ENCODE measurements at regions not wholly inside any gene's neighbourhood (a gene's known extent, or its start where the extent isn't known, plus 50 kb on each side); places are given as distances from the start of the nearest gene placed in this dataset.

- no peak for DNase-seq (ENCODE audit: low read depth)
- 0 out of 2 replicates have a peak, but pooled peaks have one; percentile 21 for TF ChIP-seq CTCF (IDR thresholded peaks at IDR 0.05; ENCODE audit: control insufficient read depth, extremely low read depth, insufficient read depth)
- H3K4me3 ChIP-seq (ENCODE audit: low read depth, low read length), result no peak overlapping the region
Measured at GRCh38 chr17:79183293-79184158, 108.9 kb downstream of the ENGASE start.

GRCh38 chr17:79183043-79183292, 108.3 kb downstream of the ENGASE start:
- DNase-seq (ENCODE audit: low read depth), result no peak
- no peak for TF ChIP-seq CTCF (IDR thresholded peaks at IDR 0.05; ENCODE audit: control insufficient read depth, extremely low read depth, insufficient read depth)
- no peak overlapping the region for H3K4me3 ChIP-seq (ENCODE audit: low read depth, low read length)

GRCh38 chr17:79182176-79183042, 107.8 kb downstream of the ENGASE start:
- no peak overlapping the region for H3K4me3 ChIP-seq (ENCODE audit: low read depth, low read length)
- no peak for TF ChIP-seq CTCF (IDR thresholded peaks at IDR 0.05; ENCODE audit: control insufficient read depth, extremely low read depth, insufficient read depth)
- DNase-seq (ENCODE audit: low read depth), result no peak

- no peak overlapping the region for H3K4me3 ChIP-seq (ENCODE audit: low read depth, low read length)
- no peak for TF ChIP-seq CTCF (IDR thresholded peaks at IDR 0.05; ENCODE audit: control insufficient read depth, extremely low read depth, insufficient read depth)
- no peak for DNase-seq (ENCODE audit: low read depth)
Measured at GRCh38 chr17:79180358-79181005, 105.9 kb downstream of the ENGASE start.

- DNase-seq (ENCODE audit: low read depth), result no peak
- TF ChIP-seq CTCF (IDR thresholded peaks at IDR 0.05; ENCODE audit: control insufficient read depth, extremely low read depth, insufficient read depth), result no peak
Measured at GRCh38 chr17:79179334-79179733, 104.7 kb downstream of the ENGASE start.

GRCh38 chr17:79177877-79178276, 103.3 kb downstream of the ENGASE start:
- DNase-seq (ENCODE audit: low read depth), result no peak
- no peak overlapping the region for H3K4me3 ChIP-seq (ENCODE audit: low read depth, low read length)
- TF ChIP-seq CTCF (IDR thresholded peaks at IDR 0.05; ENCODE audit: control insufficient read depth, extremely low read depth, insufficient read depth), result no peak

More at GRCh38 chr17:79179334-79179733, 104.7 kb downstream of the ENGASE start:
- H3K4me3 ChIP-seq (ENCODE audit: low read depth, low read length), result no peak overlapping the region

Data from LNCaP clone FGC (cell line).